Upper lobe of right lung (tissue), 1 donor: ENCODE measurements at regions not wholly inside any gene's neighbourhood (a gene's known extent, or its start where the extent isn't known, plus 50 kb on each side); places are given as distances from the start of the nearest gene placed in this dataset.

ENCODE experiments used
- ATAC-seq: fragments of 200-7000 bp; cut with Tn5 transposase; one replicate; pipeline ENCODE4 v1.9.1; 2020; ENCODE audit warnings: mild to moderate bottlenecking, moderate library complexity
- DNase-seq: peaks from one replicate; pipeline ENCODE4 v3.0.0-alpha.2; 2020
- H3K27ac ChIP-seq: fragments of 200-600 bp; one replicate; pipeline ENCODE4 v1.8.0; 2022
- H3K27me3 ChIP-seq: fragments of 200-600 bp; one replicate; pipeline ENCODE4 v1.8.0; 2022; ENCODE audit warnings: mild to moderate bottlenecking
- H3K36me3 ChIP-seq: fragments of 200-600 bp; one replicate; pipeline ENCODE4 v1.8.0; 2022
- H3K4me1 ChIP-seq: fragments of 200-600 bp; one replicate; pipeline ENCODE4 v1.8.0; 2022
- H3K4me3 ChIP-seq: fragments of 200-600 bp; one replicate; pipeline ENCODE4 v1.8.0; 2022; ENCODE audit warnings: mild to moderate bottlenecking
- H3K9me3 ChIP-seq: fragments of 200-600 bp; one replicate; pipeline ENCODE4 v1.8.0; 2022
- CTCF ChIP-seq: fragments of 200-600 bp; IDR thresholded peaks from one replicate; pipeline ENCODE4 v1.8.0; 2022; ENCODE audit warnings: antibody characterized with exemption
- intact Hi-C: fragments of 100-400 bp; cut with DNase I; formaldehyde crosslinking; loops from one replicate; pipeline ENCODE4 v1.11.0; 2022
- donor health status: DM: no; HTN: yes; CAD: no; lungs with severe emphysema.

GRCh38 chr1:187226396-187226795, 397.6 kb downstream of the PLA2G4A start:
- Histone ChIP-seq H3K36me3 (no peaks in the 10 kb centered on the region), H3K9me3 (no peaks in the 10 kb centered on the region), H3K4me3 (no peak overlapping the region), H3K27ac (no peak overlapping the region), H3K27me3 (no peaks in the 10 kb centered on the region), H3K4me1 (no peaks in the 10 kb centered on the region)
- intact Hi-C loops = no loop called here
- no peak for DNase-seq
- no peak for TF ChIP-seq CTCF
- no peak for ATAC-seq

GRCh38 chr1:187228790-187229189, 400.0 kb downstream of the PLA2G4A start:
- TF ChIP-seq CTCF = no peak
- Histone ChIP-seq H3K27me3 (no peaks in the 10 kb centered on the region), H3K4me3 (no peak overlapping the region), H3K27ac (no peak overlapping the region), H3K9me3 (no peaks in the 10 kb centered on the region), H3K36me3 (no peaks in the 10 kb centered on the region), H3K4me1 (no peaks in the 10 kb centered on the region)
- DNase-seq (no peak), ATAC-seq (no peak)
- intact Hi-C loops = no loop called here

GRCh38 chr1:187229496-187229895, 400.7 kb downstream of the PLA2G4A start:
- DNase-seq (no peak), ATAC-seq (peak; percentile 33)
- no peak for TF ChIP-seq CTCF
- intact Hi-C loops = no loop called here
- H3K9me3 ChIP-seq = no peaks in the 10 kb centered on the region
- H3K4me3 ChIP-seq = no peak overlapping the region
- H3K4me1 ChIP-seq = no peaks in the 10 kb centered on the region
- H3K36me3 ChIP-seq = no peaks in the 10 kb centered on the region
- H3K27me3 ChIP-seq = no peaks in the 10 kb centered on the region
- no peak overlapping the region for H3K27ac ChIP-seq

DNA sequence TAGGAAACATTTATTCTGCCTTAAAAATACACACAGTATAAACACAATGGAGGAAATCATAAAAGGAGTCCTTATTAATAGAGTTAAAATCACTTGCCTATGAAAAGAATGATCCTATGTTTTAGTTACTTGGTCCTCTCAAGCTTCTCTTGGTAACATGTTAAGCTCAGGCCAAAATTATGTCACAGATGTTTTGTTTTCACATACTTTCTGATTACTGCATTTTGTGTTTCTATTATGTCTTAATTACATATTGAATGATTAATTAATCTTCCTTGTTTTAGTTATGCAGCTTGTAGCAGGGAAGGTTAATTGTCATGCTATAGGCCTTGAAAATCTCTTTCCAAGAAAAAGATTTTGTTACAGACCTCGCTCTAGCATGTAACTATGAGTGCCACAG, 406.0 kb downstream of the PLA2G4A start:
- Histone ChIP-seq H3K27me3 (no peaks in the 10 kb centered on the region), H3K27ac (no peak overlapping the region), H3K9me3 (no peaks in the 10 kb centered on the region), H3K36me3 (no peaks in the 10 kb centered on the region), H3K4me1 (no peaks in the 10 kb centered on the region), H3K4me3 (no peak overlapping the region)
- intact Hi-C loops = no loop called here
- no peak for DNase-seq
- no peak for TF ChIP-seq CTCF
- ATAC-seq = no peak

DNA sequence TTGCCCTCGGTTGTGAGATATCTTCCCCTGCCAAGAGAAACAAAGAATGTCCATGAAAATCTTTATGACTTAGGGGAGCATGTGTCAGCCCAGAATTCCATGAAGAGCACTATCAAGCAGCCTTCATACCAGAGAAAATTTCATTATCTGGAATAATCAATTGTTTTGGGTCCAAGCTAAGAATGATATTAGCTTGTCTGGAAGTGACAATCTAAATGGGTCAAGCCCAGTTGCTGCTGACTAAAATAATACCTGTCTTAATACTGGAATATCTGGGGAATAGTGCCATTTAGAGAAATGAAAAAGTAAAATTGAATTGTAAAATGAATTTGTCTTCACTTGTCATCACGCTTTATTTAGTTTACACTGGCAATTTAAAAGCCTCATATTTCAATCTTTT, 407.4 kb downstream of the PLA2G4A start:
- Histone ChIP-seq H3K9me3 (no peaks in the 10 kb centered on the region), H3K27me3 (no peaks in the 10 kb centered on the region), H3K27ac (no peak overlapping the region), H3K4me3 (no peak overlapping the region), H3K36me3 (no peaks in the 10 kb centered on the region), H3K4me1 (no peaks in the 10 kb centered on the region)
- intact Hi-C loops = no loop called here
- no peak for DNase-seq
- no peak for TF ChIP-seq CTCF
- no peak for ATAC-seq

DNA sequence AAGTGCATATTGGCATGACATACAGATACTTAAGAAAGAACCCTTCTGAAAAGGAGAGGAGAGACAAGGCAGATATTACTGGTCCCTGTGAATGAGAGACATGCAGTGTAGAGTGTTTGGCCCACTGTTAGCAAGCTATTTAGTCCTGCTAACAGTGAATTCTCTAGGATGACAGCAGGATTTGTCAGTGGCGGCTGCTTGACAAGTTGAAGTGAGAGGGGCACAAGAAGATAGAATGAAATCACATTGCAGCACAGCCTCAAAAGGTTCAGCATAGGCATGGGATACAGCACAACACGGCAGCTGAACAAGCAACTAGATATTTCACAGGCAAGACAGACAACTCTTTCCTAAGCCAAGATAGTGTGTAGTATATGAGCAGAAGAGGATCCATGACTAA, 407.9 kb downstream of the PLA2G4A start:
- Histone ChIP-seq H3K27me3 (no peaks in the 10 kb centered on the region), H3K36me3 (no peaks in the 10 kb centered on the region), H3K4me1 (no peaks in the 10 kb centered on the region), H3K27ac (no peak overlapping the region), H3K9me3 (no peaks in the 10 kb centered on the region), H3K4me3 (no peak overlapping the region)
- intact Hi-C loops = no loop called here
- DNase-seq (no peak), ATAC-seq (no peak)
- no peak for TF ChIP-seq CTCF
